ENCODE measurements at regions not wholly inside any gene's neighbourhood (a gene's known extent, or its start where the extent isn't known, plus 50 kb on each side); places are given as distances from the start of the nearest gene placed in this dataset.

- no peak for TF ChIP-seq CTCF (IDR thresholded peaks at IDR 0.05)
- no peak for TF ChIP-seq MXI1 (IDR thresholded peaks at IDR 0.05; ENCODE audit: low read depth, low read length)
Observed at GRCh38 chr20:60314727-60315126, 356.5 kb downstream of the CDH26 start.

Data from SK-N-SH (cell line).